LNCaP clone FGC (cell line): ENCODE measurements at regions not wholly inside any gene's neighbourhood (a gene's known extent, or its start where the extent isn't known, plus 50 kb on each side); places are given as distances from the start of the nearest gene placed in this dataset.
"Not testable (repeated sequence)": the region's sequence is repeated elsewhere in the genome, so short reads cannot be mapped to it uniquely, and the experiment has no call there.

Experiments used
- DNase-seq: peaks from one replicate; pipeline ENCODE4 v3.0.0-alpha.2; 2011; ENCODE audit warnings: low read depth
- H3K4me3 ChIP-seq: 2 replicates; pipeline ENCODE4 v1.5.1; 2011; ENCODE audit warnings: mild to moderate bottlenecking, low read depth, low read length, control low read depth
- TF ChIP-seq, protein P1 (sequence below): IDR thresholded peaks from 2 replicates; pipeline ENCODE4 v1.5.1; 2012; ENCODE audit warnings: mild to moderate bottlenecking; ENCODE audit not compliant: control insufficient read depth, insufficient read depth; ENCODE audit errors: extremely low read depth

DNA sequence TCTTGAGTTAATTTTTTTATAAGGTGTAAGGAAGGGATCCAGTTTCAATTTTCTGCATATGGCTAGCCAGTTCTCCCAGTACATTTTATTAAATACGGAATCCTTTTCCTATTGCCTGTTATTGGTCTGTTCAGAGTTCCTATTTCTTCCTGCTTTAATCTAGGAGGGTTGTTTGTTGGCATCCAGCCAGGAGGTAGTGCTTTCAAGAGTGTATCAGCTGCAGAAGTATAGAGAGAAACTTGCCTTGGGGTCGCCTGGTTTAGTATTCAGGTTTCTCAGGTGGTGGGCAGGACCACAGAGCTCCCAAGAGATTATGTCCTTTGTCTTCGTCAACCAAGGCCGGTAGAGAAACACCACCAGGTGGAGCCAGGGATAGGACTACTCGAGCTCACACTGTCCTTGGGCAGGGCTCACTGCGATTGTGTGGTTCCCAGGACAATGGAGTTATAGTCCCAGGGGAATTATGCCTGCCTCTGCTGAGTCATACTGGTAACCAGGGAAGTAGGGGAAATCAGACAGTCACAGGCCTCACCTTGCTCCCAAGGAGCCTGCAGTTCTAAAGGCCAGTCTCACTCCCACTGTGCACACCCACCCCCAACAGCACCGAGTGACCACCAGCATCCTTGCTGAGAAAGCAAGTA lies 168.1 kb downstream of the VSIG4 start:
- TF ChIP-seq, protein P1, sequence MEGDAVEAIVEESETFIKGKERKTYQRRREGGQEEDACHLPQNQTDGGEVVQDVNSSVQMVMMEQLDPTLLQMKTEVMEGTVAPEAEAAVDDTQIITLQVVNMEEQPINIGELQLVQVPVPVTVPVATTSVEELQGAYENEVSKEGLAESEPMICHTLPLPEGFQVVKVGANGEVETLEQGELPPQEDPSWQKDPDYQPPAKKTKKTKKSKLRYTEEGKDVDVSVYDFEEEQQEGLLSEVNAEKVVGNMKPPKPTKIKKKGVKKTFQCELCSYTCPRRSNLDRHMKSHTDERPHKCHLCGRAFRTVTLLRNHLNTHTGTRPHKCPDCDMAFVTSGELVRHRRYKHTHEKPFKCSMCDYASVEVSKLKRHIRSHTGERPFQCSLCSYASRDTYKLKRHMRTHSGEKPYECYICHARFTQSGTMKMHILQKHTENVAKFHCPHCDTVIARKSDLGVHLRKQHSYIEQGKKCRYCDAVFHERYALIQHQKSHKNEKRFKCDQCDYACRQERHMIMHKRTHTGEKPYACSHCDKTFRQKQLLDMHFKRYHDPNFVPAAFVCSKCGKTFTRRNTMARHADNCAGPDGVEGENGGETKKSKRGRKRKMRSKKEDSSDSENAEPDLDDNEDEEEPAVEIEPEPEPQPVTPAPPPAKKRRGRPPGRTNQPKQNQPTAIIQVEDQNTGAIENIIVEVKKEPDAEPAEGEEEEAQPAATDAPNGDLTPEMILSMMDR: no peak
- no peak overlapping the region for H3K4me3 ChIP-seq
- no peak for DNase-seq

DNA sequence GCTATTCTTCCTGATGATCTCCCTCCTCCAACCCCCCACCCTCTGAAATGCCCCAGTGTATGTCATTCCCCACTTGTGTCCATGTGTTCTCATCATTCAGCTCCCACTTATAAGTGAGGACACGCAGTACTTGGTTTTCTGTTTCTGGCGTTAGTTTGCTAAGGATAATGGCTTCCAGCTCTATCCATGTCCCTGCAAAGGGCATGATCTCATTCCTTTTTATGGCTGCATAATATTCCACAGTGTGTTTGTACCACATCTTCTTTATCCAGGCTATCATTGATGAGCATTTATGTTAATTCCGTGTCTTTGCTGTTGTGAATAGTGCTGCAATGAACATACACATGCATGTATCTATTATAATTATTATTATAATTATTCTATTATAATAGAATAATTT lies 169.3 kb downstream of the VSIG4 start:
- not testable (repeated sequence) for DNase-seq, H3K4me3 ChIP-seq

DNA sequence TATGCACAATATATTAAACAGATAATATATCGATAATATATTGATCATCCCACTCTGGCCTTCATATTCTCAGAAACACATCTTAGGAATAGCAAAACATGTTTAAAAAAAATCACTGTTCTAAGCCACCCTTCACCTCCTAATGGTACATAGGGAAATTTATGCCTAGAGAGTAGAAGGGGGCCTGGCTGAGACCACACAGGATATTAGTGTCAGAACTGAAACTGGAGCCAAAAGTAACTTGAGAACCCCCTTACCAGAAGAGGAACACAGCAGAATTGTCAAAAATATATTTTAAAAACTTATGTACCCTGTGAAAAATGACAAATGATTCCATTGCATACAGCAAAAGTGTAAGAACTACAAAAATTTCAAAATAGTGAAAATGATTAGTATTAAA lies 173.1 kb downstream of the VSIG4 start:
- H3K4me3 ChIP-seq: no peak overlapping the region
- DNase-seq: no peak
- TF ChIP-seq, protein P1: no peak

DNA sequence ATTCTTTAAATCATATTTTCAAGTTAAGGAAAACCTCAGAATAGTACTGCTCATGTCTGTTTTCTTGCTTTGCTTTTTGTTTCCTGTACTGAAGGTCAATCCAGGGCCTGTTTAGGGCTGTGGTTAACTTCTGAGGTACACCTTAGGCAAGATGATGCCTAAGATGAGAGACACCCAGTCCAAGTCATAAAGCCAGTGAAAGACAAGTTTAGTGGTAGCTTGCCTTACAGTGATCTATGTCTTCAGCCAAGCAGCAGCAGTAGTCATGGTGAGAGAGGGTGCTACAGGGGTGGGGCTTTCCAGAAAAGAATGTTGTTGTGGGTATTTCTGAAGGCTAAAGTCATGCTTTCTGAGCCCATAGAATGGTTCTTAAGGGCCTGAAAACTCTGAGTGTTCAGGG lies 173.7 kb downstream of the VSIG4 start:
- H3K4me3 ChIP-seq: no peak overlapping the region
- TF ChIP-seq, protein P1: no peak
- no peak for DNase-seq

DNA sequence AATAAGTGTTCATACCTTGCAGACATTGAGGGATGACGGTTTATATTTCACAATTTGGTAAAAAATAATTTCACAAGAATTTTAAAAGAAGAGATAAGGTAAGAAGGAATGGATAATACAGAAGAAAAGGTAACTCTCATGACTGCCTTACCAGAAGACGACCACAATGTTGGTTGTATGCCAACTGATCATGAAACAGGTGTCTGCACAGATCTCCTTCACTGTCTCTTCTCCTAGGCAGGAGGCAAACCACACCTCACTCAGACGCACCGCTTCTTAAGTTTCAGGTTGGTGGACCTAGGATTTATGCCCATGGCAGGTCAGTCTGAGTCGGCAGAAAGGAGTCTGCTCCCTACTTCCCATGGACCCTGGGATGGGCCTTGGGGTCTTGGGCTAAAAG lies 177.2 kb downstream of the VSIG4 start:
- TF ChIP-seq, protein P1: no peak
- DNase-seq: no peak
- no peak overlapping the region for H3K4me3 ChIP-seq

DNA sequence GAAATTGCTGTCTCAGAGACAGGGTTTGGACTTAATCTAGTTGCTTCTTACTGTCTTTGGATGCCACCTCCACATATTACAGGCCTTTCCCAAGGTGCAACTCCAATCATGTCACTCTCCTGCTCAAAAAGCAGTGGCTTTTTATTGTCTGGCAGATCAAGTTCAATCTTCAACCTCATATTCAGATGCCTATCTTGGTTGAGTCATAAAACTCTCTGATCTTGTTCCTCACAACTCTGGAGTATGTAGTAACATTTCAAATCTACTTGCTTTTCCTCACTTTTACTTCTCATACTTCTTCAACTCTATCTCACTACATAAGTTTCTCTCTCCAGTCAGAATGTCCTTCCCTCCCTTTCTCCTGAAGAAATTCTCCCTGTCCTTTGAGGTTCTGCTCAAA lies 180.6 kb downstream of the VSIG4 start:
- TF ChIP-seq, protein P1: no peak
- no peak overlapping the region for H3K4me3 ChIP-seq
- no peak for DNase-seq

DNA sequence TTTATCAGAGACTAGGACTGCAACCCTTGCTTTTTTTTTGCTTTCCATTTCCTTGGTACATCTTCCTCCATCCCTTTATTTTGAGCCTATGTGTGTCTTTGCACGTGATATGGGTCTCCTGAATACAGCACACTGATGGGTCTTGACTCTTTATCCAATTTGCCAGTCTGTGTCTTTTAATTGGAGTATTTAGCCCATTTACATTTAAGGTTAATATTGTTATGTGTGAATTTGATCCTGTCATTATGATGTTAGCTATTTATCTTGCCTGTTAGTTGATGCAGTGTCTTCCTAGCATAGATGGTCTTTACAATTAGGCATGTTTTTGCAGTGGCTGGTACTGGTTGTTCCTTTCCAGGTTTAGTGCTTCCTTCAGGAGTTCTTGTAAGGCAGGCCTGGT lies 185.4 kb downstream of the VSIG4 start:
- DNase-seq, H3K4me3 ChIP-seq: not testable (repeated sequence)

DNA sequence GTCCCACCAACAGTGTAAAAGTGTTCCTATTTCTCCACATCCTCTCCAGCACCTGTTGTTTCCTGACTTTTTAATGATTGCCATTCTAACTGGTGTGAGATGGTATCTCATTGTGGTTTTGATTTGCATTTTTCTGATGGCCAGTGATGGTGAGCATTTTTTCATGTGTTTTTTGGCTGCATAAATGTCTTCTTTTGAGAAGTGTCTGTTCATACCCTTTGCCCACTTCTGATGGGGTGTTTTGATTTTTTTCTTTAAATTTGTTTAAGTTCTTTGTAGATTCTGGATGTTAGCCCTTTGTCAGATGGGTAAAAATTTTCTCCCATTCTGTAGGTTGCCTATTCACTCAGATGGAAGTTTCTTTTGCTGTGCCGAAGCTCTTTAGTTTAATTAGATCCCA lies 183.9 kb downstream of the MSN start:
- not testable (repeated sequence) for DNase-seq, H3K4me3 ChIP-seq

DNA sequence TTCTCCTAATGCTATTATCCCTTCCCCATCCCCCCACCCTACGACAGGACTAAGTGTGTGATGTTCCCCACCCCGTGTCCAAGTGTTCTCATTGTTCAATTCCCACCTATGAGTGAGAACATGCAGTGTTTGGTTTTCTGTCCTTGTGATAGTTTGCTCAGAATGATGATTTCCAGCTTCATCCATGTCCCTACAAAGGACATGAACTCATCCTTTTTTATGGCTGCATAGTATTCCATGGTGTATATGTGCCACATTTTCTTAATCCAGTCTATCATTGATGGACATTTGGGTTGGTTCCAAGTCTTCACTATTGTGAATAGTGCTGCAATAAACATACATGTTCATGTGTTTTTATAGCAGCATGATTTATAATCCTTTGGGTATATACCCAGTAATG lies 183.4 kb downstream of the MSN start:
- not testable (repeated sequence) for DNase-seq, H3K4me3 ChIP-seq
